Mucosa of rectum (tissue), 2 donors: ENCODE measurements at regions not wholly inside any gene's neighbourhood (a gene's known extent, or its start where the extent isn't known, plus 50 kb on each side); places are given as distances from the start of the nearest gene placed in this dataset.
"Not testable (repeated sequence)": the region's sequence is repeated elsewhere in the genome, so short reads cannot be mapped to it uniquely, and the experiment has no call there.

Source experiments
- H3K27ac ChIP-seq, 2 donors: one replicate each; pipeline ENCODE4 v1.7.0; 2013; ENCODE audit warnings: inconsistent platforms in 2 of 2, low read depth in 2 of 2, low read length in 2 of 2
- H3K27me3 ChIP-seq, 2 donors: one replicate each; pipeline ENCODE4 v1.7.0; 2013; ENCODE audit warnings: low read length in 2 of 2; ENCODE audit not compliant: control insufficient read depth in 2 of 2, insufficient read depth in 2 of 2
- H3K36me3 ChIP-seq, 2 donors: one replicate each; pipeline ENCODE4 v1.7.0; 2013; ENCODE audit warnings: low read length in 2 of 2; ENCODE audit not compliant: control insufficient read depth in 2 of 2, insufficient read depth in 2 of 2
- H3K4me1 ChIP-seq, 2 donors: one replicate each; pipeline ENCODE4 v1.7.0; 2013; ENCODE audit warnings: low read length in 2 of 2, mild to moderate bottlenecking in 1 of 2; ENCODE audit not compliant: control insufficient read depth in 2 of 2, insufficient read depth in 2 of 2
- H3K4me3 ChIP-seq, 2 donors: one replicate each; pipeline ENCODE4 v1.7.0; 2013; ENCODE audit warnings: low read length in 2 of 2
- H3K9ac ChIP-seq, 2 donors: one replicate each; pipeline ENCODE4 v1.7.0; 2013; ENCODE audit warnings: low read length in 2 of 2, low read depth in 1 of 2, mild to moderate bottlenecking in 1 of 2
- H3K9me3 ChIP-seq, 2 donors: one replicate each; pipeline ENCODE4 v1.7.0; 2013; ENCODE audit warnings: low read length in 2 of 2; ENCODE audit not compliant: control insufficient read depth in 2 of 2
- donor health status: healthy.
- donor health status: Normal muscosa, but diverticular disease.

DNA sequence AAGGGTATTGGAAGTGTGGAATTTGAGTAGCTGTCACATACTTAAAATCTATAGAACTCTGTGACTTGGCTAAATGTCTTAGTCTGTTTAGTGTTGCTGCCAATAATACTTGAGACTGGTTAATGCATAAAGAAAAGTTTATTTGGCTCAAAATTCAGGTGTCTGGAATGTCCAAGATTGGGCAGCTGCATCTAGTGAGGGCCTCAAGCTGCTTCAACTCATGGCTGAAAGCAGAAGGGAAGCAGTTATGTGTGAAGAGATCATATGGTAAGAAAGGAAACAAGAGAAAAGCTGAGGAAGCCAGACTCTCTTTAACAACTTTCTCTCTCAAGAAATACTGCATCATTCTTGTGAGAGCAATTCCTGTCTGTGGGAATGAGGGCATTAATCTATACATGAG, 1043.3 kb upstream of the CDH6 start:
- Histone ChIP-seq H3K9ac (no peak overlapping the region), H3K27me3 (no peaks in the 10 kb centered on the region), H3K4me3 (no peak overlapping the region), H3K27ac (no peak overlapping the region), H3K4me1 (no peaks in the 10 kb centered on the region), H3K36me3 (no peaks in the 10 kb centered on the region), H3K9me3 (no peaks in the 10 kb centered on the region)

GRCh38 chr5:30149526-30149925, 1044.0 kb upstream of the CDH6 start:
- H3K27ac ChIP-seq = no peak overlapping the region
- no peaks in the 10 kb centered on the region for H3K36me3 ChIP-seq
- no peak overlapping the region for H3K9ac ChIP-seq
- no peak overlapping the region for H3K4me3 ChIP-seq
- H3K9me3 ChIP-seq = no peaks in the 10 kb centered on the region
- H3K27me3 ChIP-seq = no peaks in the 10 kb centered on the region
- no peaks in the 10 kb centered on the region for H3K4me1 ChIP-seq

DNA sequence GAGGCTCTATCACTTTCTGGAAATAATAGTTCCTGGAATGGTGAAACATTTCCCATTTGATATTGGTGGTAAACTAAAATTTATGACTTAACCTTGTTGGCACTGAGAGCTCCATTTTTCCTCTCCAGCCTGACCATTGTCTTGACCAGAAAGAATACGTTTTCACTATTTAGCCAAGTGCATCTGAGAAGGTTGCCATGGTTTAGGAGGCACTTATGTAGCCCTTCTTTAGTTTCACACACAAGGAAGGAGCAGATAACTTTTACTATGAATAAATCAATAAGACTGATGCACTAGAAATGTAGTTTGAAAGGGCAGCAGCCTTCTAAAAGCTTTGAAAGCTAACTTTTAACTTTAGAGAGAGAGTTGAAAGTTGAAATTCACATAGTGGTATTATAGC, 1045.5 kb upstream of the CDH6 start:
- no peak overlapping the region for H3K9ac ChIP-seq
- H3K4me1 ChIP-seq = no peaks in the 10 kb centered on the region
- H3K27ac ChIP-seq = no peak overlapping the region
- H3K27me3 ChIP-seq = no peaks in the 10 kb centered on the region
- H3K36me3 ChIP-seq = no peaks in the 10 kb centered on the region
- no peak overlapping the region for H3K4me3 ChIP-seq
- H3K9me3 ChIP-seq = no peaks in the 10 kb centered on the region

- not testable (repeated sequence) for H3K27me3 ChIP-seq, H3K36me3 ChIP-seq, H3K4me1 ChIP-seq, H3K9me3 ChIP-seq, H3K27ac ChIP-seq, H3K4me3 ChIP-seq, H3K9ac ChIP-seq
These were observed 1049.4 kb upstream of the CDH6 start for GRCh38 chr5:30144059-30144458.

- Histone ChIP-seq H3K4me3 (no peak overlapping the region), H3K9me3 (peaks cover 0 to 7% of the 10 kb centered on the region in 2 donors), H3K27me3 (no peaks in the 10 kb centered on the region), H3K27ac (no peak overlapping the region), H3K4me1 (no peaks in the 10 kb centered on the region), H3K9ac (no peak overlapping the region), H3K36me3 (no peaks in the 10 kb centered on the region)
These were observed 1051.1 kb upstream of the CDH6 start for GRCh38 chr5:30142432-30142831.

- H3K27me3 ChIP-seq = no peaks in the 10 kb centered on the region
- H3K4me3 ChIP-seq = no peak overlapping the region
- H3K36me3 ChIP-seq = no peaks in the 10 kb centered on the region
- H3K4me1 ChIP-seq = no peaks in the 10 kb centered on the region
- no peak overlapping the region for H3K27ac ChIP-seq
- no peaks in the 10 kb centered on the region for H3K9me3 ChIP-seq
- no peak overlapping the region for H3K9ac ChIP-seq
These were observed 1072.4 kb upstream of the CDH6 start for GRCh38 chr5:30121043-30121442.

GRCh38 chr5:30117135-30117534, 1076.4 kb upstream of the CDH6 start:
- no peaks in the 10 kb centered on the region for H3K4me1 ChIP-seq
- no peaks in the 10 kb centered on the region for H3K9me3 ChIP-seq
- H3K27ac ChIP-seq = no peak overlapping the region

GRCh38 chr5:30113542-30113941, 1079.9 kb upstream of the CDH6 start:
- Histone ChIP-seq H3K27me3 (no peaks in the 10 kb centered on the region), H3K4me1 (no peaks in the 10 kb centered on the region), H3K27ac (no peak overlapping the region), H3K4me3 (no peak overlapping the region), H3K9me3 (no peaks in the 10 kb centered on the region), H3K9ac (no peak overlapping the region), H3K36me3 (no peaks in the 10 kb centered on the region)

More at GRCh38 chr5:30117135-30117534, 1076.4 kb upstream of the CDH6 start:
- H3K27me3 ChIP-seq = no peaks in the 10 kb centered on the region
- no peak overlapping the region for H3K9ac ChIP-seq
- no peaks in the 10 kb centered on the region for H3K36me3 ChIP-seq
- H3K4me3 ChIP-seq = no peak overlapping the region

GRCh38 chr5:30112867-30113266, 1080.6 kb upstream of the CDH6 start:
- no peaks in the 10 kb centered on the region for H3K4me1 ChIP-seq
- H3K9me3 ChIP-seq = no peaks in the 10 kb centered on the region
- no peak overlapping the region for H3K4me3 ChIP-seq
- H3K27me3 ChIP-seq = no peaks in the 10 kb centered on the region
- no peak overlapping the region for H3K9ac ChIP-seq
- H3K27ac ChIP-seq = no peak overlapping the region
- H3K36me3 ChIP-seq = no peaks in the 10 kb centered on the region

GRCh38 chr5:30108051-30108450, 1085.4 kb upstream of the CDH6 start:
- Histone ChIP-seq H3K27me3 (no peaks in the 10 kb centered on the region), H3K4me1 (no peaks in the 10 kb centered on the region), H3K27ac (no peak overlapping the region), H3K36me3 (no peaks in the 10 kb centered on the region), H3K9ac (no peak overlapping the region), H3K4me3 (no peak overlapping the region), H3K9me3 (no peaks in the 10 kb centered on the region)

- H3K27me3 ChIP-seq = no peaks in the 10 kb centered on the region
- no peak overlapping the region for H3K4me3 ChIP-seq
- H3K9ac ChIP-seq = no peak overlapping the region
- H3K27ac ChIP-seq = no peak overlapping the region
- no peaks in the 10 kb centered on the region for H3K9me3 ChIP-seq
- no peaks in the 10 kb centered on the region for H3K4me1 ChIP-seq
- no peaks in the 10 kb centered on the region for H3K36me3 ChIP-seq
These were observed 1086.9 kb upstream of the CDH6 start for GRCh38 chr5:30106596-30106995.
